Activated CD4-positive, alpha-beta T cell treated with anti-CD3 and anti-CD28 coated beads for 1 hour (primary cell): ENCODE measurements at regions not wholly inside any gene's neighbourhood (a gene's known extent, or its start where the extent isn't known, plus 50 kb on each side); places are given as distances from the start of the nearest gene placed in this dataset.
A peak's percentile ranks its signal among the peaks of the same experiment; 100 is the strongest.

Source experiments
- DNase-seq: peaks from one replicate; pipeline ENCODE4 v3.0.0-alpha.2; 2020

DNA sequence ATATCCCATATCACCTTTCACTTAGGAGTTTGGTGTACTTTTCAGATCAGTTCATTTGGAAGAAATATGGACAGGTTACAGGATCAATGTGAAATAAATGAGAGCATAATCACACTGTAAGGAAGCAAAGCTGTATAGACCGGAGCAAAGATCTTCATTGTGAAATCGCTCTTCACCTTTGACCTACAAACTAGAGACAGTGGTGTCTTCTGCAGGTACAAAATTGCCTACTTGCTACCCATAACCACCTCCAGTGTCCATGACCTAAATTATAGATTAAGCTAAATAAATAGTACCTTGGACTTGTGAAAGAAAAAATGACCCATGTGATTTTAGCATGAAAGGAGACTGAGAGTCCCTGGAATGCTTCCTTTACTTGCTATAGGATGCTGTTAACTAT is 379.5 kb upstream of the SUCLG2 start:
- no peak for DNase-seq

GRCh38 chr3:68032209-68032608 is 377.8 kb upstream of the SUCLG2 start:
- no peak for DNase-seq

DNA sequence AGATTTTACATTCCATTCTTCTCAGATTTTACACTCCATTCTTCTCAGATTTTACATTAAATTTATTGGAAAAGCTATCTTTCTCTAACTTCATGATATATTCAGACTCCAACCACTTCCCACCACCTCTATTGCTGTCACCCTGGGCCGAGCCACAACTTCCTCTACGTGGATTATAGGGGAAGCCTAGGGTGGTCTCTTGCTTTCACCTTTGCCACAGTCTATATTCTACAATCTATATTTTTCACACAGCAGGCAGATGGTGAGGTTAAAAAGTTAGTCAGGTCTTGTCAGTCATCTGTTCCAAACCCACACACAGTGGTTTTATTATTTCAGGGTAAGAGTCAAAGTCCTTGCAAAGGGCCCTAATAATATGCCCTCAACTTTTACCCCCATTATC is 370.8 kb upstream of the SUCLG2 start:
- DNase-seq = no peak

GRCh38 chr3:68019876-68020275 is 365.5 kb upstream of the SUCLG2 start:
- DNase-seq = no peak

- DNase-seq = no peak
Measured at GRCh38 chr3:68018275-68018674, 363.9 kb upstream of the SUCLG2 start.

- no peak for DNase-seq
Measured at GRCh38 chr3:68017069-68017468, 362.7 kb upstream of the SUCLG2 start.

- DNase-seq = no peak
Measured at GRCh38 chr3:68009900-68010299, 355.5 kb upstream of the SUCLG2 start.

- peak; percentile 9 for DNase-seq
Measured at GRCh38 chr3:68007621-68008226, 353.3 kb upstream of the SUCLG2 start.

GRCh38 chr3:68006646-68007045 is 352.2 kb upstream of the SUCLG2 start:
- no peak for DNase-seq

- no peak for DNase-seq
Measured at GRCh38 chr3:68004091-68004490, 349.7 kb upstream of the SUCLG2 start.

DNA sequence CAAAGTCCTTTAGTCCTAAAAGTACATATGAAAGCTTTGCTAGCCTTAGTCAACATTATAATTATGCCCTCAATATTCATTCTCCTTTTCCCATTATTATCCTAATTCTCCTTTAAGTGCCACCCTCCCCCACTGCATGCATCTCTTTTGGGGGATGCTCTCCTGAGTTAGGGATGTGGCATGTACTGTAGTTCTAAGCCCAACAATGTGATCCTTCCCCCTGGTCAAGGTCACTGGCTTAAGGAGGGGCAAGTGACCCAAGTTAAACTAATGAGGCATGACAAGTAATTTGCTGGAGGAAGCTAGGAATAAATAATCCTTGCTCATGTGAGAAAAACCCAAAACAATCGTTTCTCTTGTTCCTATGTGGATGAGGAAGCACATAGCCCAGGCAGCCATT is 343.9 kb upstream of the SUCLG2 start:
- no peak for DNase-seq

DNA sequence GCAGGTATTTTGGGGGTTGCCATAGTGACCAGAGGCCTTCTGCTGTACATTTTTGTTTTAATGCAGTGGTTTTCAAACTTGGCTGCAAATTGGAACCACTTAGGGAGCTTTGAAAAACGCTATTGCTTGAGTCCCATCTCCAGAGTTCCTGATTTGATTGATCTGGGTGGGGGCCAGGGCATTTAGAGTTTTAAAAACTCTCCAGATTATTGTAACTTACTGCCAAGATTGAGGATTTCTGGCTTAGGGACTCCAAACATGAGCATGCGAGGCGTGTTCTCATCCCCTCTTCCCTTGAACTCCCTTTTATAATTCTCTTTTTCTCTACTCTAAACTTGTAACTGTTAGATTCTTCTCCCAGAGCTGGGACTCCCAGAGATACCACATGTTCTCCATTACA is 340.8 kb upstream of the SUCLG2 start:
- DNase-seq = no peak

DNA sequence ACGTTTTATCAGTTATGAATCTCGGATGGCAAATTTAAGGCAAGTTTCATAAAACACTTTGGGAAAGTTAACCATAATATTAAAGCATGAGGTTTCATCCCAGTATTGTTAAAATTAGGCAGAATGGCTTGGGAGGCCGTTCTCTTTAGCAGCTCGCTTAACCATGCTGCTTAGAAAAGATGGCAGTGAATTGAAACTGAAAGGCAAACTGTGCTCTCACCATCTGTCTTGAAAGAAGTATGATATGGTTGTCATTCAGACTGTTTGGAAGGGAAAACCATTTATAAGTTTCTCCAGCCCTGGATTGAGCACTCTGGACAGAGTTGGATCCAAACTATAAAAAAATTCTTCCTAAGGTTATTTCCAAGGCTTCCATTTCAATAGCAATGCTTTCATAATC is 332.3 kb upstream of the SUCLG2 start:
- DNase-seq = no peak

DNA sequence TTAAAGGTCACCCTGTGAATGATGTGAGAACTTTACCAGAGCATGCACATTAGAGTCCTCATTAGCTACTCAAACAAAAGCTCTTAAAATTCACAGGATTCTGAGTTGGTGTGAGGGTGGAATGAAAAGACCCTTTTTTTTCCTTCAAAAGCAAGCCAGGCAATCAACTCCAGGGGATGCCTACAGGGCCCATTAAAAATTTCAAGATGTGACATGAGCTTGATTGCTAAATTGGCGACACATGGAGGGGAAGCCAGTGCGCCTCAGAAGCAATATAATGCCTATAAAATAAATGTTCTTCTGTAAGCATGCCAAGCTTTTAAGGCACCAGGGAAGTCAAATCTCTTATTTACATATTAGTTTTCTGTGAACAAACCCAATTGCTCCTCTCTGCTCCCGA is 328.8 kb upstream of the SUCLG2 start:
- DNase-seq = no peak

- no peak for DNase-seq
Measured at GRCh38 chr3:67981077-67981476, 326.7 kb upstream of the SUCLG2 start.

DNA sequence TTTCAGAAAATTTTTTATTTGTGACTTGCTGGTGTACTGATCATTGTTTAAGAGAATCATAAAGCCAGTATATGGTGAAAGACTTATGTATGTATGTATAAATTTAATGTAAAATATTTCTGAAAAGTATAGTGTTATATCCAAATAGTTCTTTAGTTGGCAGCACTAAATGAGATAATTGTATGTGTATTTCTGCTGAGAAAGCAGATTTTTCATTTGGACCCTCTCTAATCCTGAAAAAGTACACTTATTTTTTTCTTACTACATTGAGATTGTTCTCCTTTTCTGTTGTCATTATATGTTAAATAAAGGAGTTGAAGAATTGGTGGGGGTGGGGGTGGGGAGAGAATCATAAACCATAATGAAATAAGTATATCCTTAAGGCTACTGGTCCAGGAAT is 324.9 kb upstream of the SUCLG2 start:
- no peak for DNase-seq

DNA sequence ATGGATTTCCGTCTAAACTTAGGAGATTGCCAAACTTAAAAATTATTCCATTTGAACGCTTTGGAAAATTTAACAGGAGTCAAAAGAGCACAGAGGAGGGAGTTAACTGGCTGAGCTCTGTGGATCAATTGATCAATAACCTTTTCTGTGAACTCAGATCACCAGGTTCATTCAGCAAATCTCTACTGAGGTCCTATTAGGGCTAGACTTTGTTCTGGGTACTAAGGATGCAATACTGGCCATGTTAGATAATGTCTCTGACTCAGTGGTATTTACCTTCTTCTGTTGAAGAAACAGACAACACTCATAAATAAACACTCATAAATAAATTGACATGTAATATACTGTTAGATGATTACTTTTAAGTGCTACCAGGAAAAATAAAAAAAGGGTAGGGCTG is 323.4 kb upstream of the SUCLG2 start:
- no peak for DNase-seq

DNA sequence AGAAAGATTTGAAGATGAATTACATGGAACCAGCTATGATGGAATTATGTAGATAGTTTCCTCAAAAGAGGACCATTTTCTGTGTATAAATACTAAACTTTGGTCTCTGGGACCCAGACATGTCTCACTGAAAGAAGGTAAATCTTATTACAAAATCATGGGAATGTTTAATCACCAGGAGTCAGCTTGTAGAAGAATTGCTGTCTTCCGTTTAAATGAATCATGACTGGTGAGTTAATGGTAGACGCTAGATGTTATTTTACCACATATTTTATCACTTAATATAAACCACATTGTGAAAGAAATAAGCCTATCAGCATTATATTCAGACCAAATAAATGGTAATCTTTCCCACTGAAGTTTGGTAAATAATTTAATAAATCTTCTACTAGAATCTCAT is 322.3 kb upstream of the SUCLG2 start:
- no peak for DNase-seq

GRCh38 chr3:67964596-67964995 is 310.2 kb upstream of the SUCLG2 start:
- DNase-seq = no peak

DNA sequence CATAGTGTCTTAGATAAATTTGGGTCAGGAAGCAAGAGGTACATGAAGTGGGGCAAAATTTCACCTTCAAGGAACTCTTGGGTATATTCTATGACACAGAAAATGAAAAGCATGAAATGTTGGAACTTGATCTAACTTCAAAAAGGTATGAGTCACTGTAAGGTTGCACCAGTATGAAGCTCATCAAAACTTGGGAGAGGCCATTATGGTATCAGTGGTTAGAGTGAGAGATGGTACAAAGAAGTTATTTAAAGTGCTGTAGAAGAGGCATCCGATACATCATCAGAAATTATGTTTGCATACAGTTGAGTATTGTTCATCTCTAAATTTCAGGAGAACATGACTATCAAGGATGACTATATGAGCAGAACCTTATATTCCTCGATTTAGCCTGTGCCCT is 302.9 kb upstream of the SUCLG2 start:
- no peak for DNase-seq

- peak; percentile 43 for DNase-seq
Measured at GRCh38 chr3:67947808-67948508, 293.5 kb upstream of the SUCLG2 start.

- DNase-seq = no peak
Measured at GRCh38 chr3:67946436-67946835, 292.0 kb upstream of the SUCLG2 start.

GRCh38 chr3:67943546-67943945 is 289.1 kb upstream of the SUCLG2 start:
- DNase-seq = no peak

DNA sequence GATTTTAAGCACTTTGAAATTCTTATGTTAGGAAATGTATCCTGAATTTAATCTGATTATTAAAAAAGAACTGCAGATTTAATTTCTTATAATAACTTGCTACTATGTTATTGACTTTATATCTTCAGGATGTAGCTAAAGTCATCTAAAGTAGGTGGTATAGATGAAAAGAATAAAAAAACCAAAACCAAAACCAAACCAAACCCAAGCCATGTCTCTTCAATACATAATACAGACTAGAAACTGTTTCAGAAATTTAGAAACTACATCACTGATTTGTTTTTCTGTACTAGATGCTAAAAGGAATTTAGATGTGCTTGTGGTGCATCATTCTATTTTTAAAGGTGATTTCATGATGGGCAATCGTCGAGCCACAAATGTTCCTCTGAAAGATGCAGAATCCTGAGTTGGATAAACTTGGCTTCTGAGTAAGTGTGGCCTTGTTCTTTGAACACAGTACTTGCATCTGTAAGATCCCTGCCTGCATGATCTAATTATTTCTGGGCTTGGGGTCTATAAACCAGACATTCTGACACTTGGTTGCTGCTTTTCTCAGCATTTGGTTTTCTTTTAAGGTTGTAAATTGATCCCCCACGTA is 287.1 kb upstream of the SUCLG2 start:
- DNase-seq = no peak
